Muscle of leg (tissue), 3 donors: ENCODE measurements at regions not wholly inside any gene's neighbourhood (a gene's known extent, or its start where the extent isn't known, plus 50 kb on each side); places are given as distances from the start of the nearest gene placed in this dataset.
"Not testable (repeated sequence)": the region's sequence is repeated elsewhere in the genome, so short reads cannot be mapped to it uniquely, and the experiment has no call there.

ENCODE experiments used
- DNase-seq: peaks from one replicate; pipeline ENCODE4 v3.0.0; 2013
- H3K27ac ChIP-seq: one replicate; pipeline ENCODE4 v1.5.1; 2013; ENCODE audit warnings: mild to moderate bottlenecking, low read length, control low read depth
- H3K27me3 ChIP-seq: one replicate; pipeline ENCODE4 v1.6.1; 2013; ENCODE audit warnings: low read length; ENCODE audit not compliant: control insufficient read depth, insufficient read depth
- H3K36me3 ChIP-seq: one replicate; pipeline ENCODE4 v1.6.1; 2013; ENCODE audit warnings: low read length; ENCODE audit not compliant: control insufficient read depth, insufficient read depth
- H3K4me1 ChIP-seq: one replicate; pipeline ENCODE4 v1.6.1; 2013; ENCODE audit warnings: low read length; ENCODE audit not compliant: control insufficient read depth, insufficient read depth
- H3K4me3 ChIP-seq: one replicate; pipeline ENCODE4 v1.5.1; 2013; ENCODE audit warnings: low read length, control low read depth
- H3K9me3 ChIP-seq: replicated peaks from 2 replicates; pipeline ENCODE4 v1.6.1; 2013; ENCODE audit warnings: low read depth, low read length; ENCODE audit not compliant: control insufficient read depth
- WGBS: methylation state at CpG from one replicate; pipeline ENCODE4 v1.1.5; 2013; ENCODE audit warnings: missing lambda C conversion rate; ENCODE audit not compliant: insufficient coverage; 5-methylcytosine and 5-hydroxymethylcytosine counted together

GRCh38 chr7:67301667-67302066, 305.0 kb downstream of the TYW1 start:
- Histone ChIP-seq H3K4me1 (peaks cover 9% of the 10 kb centered on the region), H3K4me3 (peak overlapping the region; percentile 84), H3K36me3 (peaks cover 3% of the 10 kb centered on the region), H3K27ac (peak overlapping the region; percentile 99), H3K27me3 (no peaks in the 10 kb centered on the region), H3K9me3 (no peaks in the 10 kb centered on the region)
- 46% methylated on average over 3 of the region's 10 CpGs for WGBS
- no peak for DNase-seq

DNA sequence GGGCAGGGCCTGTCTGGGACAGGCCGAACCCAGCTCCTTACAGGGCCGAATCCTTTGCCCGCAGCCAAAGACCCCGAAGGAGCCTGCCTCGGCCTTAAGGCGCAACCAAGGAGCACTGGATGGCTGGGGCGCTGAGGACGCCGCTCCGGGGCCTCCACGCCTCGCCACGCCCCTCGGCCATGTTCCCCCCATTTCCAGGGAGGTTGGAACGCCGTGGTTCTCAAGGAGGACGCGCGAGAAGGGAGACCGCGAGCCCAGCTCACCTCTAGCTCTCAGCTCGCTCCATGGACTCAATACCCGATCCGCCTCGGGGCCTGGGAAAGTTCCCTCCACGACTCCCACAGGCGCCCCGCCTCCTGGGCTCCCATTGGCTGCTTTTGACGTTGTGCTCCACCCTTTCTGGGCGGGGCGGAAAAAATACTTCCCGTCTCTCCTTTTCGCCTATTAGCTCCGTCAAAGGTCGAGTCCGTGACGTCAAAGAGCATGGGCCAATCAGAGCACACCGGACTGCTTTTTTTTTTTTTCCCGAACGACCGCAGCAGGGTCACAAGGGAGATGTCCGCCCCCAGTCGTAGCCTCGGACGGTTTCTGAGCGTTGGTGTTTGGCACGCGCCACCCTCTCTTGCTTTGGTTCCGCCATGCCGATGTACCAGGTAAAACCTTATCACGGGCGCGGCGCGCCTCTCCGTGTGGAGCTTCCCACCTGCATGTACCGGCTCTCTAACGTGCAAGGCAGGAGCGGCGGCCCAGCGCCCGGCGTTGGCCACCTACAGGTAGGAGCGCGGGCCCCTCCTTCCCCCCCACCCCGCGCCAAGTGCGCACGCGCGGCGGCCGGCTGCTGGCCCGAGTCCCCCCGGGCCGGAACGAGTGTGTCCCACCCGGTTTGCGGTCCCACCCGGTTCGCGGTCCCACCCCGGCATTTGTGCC, 305.7 kb downstream of the TYW1 start:
- Histone ChIP-seq H3K27me3 (no peaks in the 10 kb centered on the region), H3K9me3 (no peaks in the 10 kb centered on the region), H3K36me3 (peaks cover 5% of the 10 kb centered on the region), H3K4me1 (peaks cover 9% of the 10 kb centered on the region), H3K4me3 (peak overlapping the region; percentile 84), H3K27ac (peak overlapping the region; percentile 99)
- under 1% methylated on average over 83 of the region's 83 CpGs for WGBS
- peak; percentile 100 for DNase-seq

DNA sequence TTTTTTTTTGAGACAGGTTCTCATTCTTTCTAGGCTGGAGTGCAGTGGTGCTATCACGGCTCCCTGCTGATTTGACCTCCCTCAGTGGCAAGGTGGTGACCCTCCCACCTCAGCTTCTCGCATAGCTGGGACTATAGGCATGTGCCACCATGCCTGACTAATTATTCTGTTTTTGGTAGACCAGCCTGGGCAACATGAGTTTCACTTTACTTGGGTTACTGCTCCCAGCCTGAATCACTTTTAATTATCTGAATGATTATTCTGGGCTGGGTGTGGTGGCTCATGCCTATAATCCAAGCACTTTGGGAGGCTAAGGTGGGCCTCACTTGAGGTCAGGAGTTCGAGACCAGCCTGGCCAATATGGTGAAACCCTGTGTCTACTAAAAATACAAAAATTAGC, 308.2 kb downstream of the TYW1 start:
- 100% methylated on average over 1 of the region's 3 CpGs for WGBS
- DNase-seq, H3K9me3 ChIP-seq, H3K4me3 ChIP-seq, H3K4me1 ChIP-seq, H3K27me3 ChIP-seq, H3K27ac ChIP-seq: not testable (repeated sequence)
- H3K36me3 ChIP-seq, result peaks cover 25% of the 10 kb centered on the region

DNA sequence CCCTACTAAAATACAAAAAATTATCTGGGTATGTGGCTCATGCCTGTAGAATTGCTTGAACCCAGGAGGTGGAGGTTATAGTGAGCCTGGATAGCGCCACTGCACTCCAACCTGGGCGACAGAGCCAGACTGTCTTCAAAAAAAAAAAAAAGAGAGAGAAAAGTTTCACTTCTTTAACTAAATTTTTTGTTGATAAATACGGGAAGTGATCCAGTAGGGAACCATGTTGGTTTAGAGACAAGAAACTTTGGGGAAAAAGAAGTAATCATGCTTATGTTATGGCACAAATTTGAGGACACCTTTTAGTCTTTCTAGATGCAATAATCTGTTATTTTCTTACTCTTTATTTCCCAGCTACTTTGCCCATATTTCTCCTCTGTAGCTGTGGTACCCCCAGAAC, 309.7 kb downstream of the TYW1 start:
- no peaks in the 10 kb centered on the region for H3K27me3 ChIP-seq
- peaks cover 25% of the 10 kb centered on the region for H3K36me3 ChIP-seq
- no peaks in the 10 kb centered on the region for H3K9me3 ChIP-seq
- H3K4me1 ChIP-seq, result peaks cover 7% of the 10 kb centered on the region
- WGBS, result no CpG with 5 or more reads among the region's 3 CpGs
- peak; percentile 14 for DNase-seq
- H3K4me3 ChIP-seq, result no peak overlapping the region
- H3K27ac ChIP-seq, result no peak overlapping the region

- Histone ChIP-seq H3K27me3 (no peaks in the 10 kb centered on the region), H3K27ac (no peak overlapping the region), H3K36me3 (peaks cover 45% of the 10 kb centered on the region), H3K4me3 (no peak overlapping the region), H3K9me3 (no peaks in the 10 kb centered on the region), H3K4me1 (no peaks in the 10 kb centered on the region)
- DNase-seq, result no peak
- 98% methylated on average over 4 of the region's 4 CpGs for WGBS
Measured at GRCh38 chr7:67309764-67310549, 313.3 kb downstream of the TYW1 start.

DNA sequence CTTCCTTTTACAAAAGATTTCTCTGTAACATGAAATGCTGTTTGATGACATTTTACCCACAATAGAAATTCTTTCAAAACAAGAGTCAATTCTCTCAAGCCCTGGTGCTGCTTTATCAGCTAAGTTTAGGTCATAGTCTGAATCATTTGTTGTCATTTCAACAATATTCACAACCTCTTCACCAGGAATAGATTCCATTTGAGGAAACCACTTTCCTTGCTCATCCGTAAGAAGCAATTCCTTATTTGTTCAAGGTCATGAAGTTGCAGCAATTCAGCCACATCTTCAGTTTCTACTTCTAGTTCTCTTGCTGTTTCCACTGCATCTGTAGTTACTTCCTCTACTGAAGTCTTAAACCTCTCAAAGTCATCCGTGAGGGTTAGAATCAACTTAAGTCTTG, 315.3 kb downstream of the TYW1 start:
- Histone ChIP-seq H3K4me3 (no peak overlapping the region), H3K27ac (no peak overlapping the region), H3K36me3 (peaks cover 44% of the 10 kb centered on the region), H3K27me3 (no peaks in the 10 kb centered on the region), H3K4me1 (no peaks in the 10 kb centered on the region), H3K9me3 (no peaks in the 10 kb centered on the region)
- 100% methylated on average over 1 of the region's 2 CpGs for WGBS
- DNase-seq, result peak; percentile 11

GRCh38 chr7:67313213-67313612, 316.6 kb downstream of the TYW1 start:
- no CpG with 5 or more reads among the region's 2 CpGs for WGBS
- Histone ChIP-seq H3K36me3 (peaks cover 39% of the 10 kb centered on the region), H3K4me3 (no peak overlapping the region), H3K4me1 (no peaks in the 10 kb centered on the region), H3K27ac (no peak overlapping the region), H3K9me3 (no peaks in the 10 kb centered on the region), H3K27me3 (no peaks in the 10 kb centered on the region)
- no peak for DNase-seq

DNA sequence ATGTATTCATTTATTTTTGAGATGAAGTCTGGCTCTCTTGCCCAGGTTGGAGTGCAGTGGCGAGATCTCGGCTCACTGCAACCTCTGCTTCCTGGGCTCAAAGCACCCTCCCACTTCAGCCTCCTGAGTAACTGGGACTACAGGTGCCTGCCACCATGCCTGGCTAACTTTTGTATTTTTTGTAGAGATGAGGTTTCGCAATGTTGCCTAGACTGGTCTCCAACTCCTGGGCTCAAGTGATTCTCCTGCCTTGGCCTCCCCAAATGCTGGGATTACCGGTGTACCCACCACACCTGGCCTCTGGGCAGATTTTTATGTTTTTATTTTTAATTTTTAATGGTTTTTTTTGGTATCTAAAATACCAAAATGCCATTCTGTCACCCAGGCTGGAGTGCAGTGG, 320.3 kb downstream of the TYW1 start:
- H3K9me3 ChIP-seq, H3K27me3 ChIP-seq, H3K4me3 ChIP-seq, H3K4me1 ChIP-seq, H3K27ac ChIP-seq, DNase-seq: not testable (repeated sequence)
- H3K36me3 ChIP-seq, result peaks cover 21% of the 10 kb centered on the region
- WGBS, result 100% methylated on average over 1 of the region's 4 CpGs

- H3K4me3 ChIP-seq, H3K27me3 ChIP-seq, H3K36me3 ChIP-seq, DNase-seq, H3K4me1 ChIP-seq, H3K27ac ChIP-seq, H3K9me3 ChIP-seq: not testable (repeated sequence)
- WGBS, result no CpG with 5 or more reads among the region's 5 CpGs
Measured at GRCh38 chr7:67328257-67328656, 331.6 kb downstream of the TYW1 start.

- not testable (repeated sequence) for DNase-seq, H3K36me3 ChIP-seq, H3K4me3 ChIP-seq, H3K27me3 ChIP-seq, H3K27ac ChIP-seq, H3K4me1 ChIP-seq, H3K9me3 ChIP-seq
- WGBS, result no CpG with 5 or more reads among the region's 1 CpG
Measured at GRCh38 chr7:67335165-67335564, 338.5 kb downstream of the TYW1 start.
